HEK293T (cell line): ENCODE measurements at regions not wholly inside any gene's neighbourhood (a gene's known extent, or its start where the extent isn't known, plus 50 kb on each side); places are given as distances from the start of the nearest gene placed in this dataset.
A peak's percentile ranks its signal among the peaks of the same experiment; 100 is the strongest.
"Not testable (repeated sequence)": the region's sequence is repeated elsewhere in the genome, so short reads cannot be mapped to it uniquely, and the experiment has no call there.

Experiments
- CTCF ChIA-PET: fragments of 350-600 bp; formaldehyde crosslinking; extraction: SDS; loops from one replicate; lab custom pipeline; 2021; ENCODE audit warnings: antibody characterized with exemption, inconsistent platforms; lab: Yijun Ruan, JAX
- POLR2A ChIA-PET: fragments of 350-600 bp; formaldehyde crosslinking; extraction: SDS; loops from one replicate; lab custom pipeline; 2020; ENCODE audit warnings: antibody characterized with exemption, inconsistent platforms; lab: Yijun Ruan, JAX
- DNase-seq: peaks from one replicate; pipeline ENCODE4 v3.0.0; 2012; ENCODE audit warnings: mixed read lengths; ENCODE audit errors: extremely low spot score
- ARNT ChIP-seq: fragments of 450-650 bp; IDR thresholded peaks from 2 replicates; pipeline ENCODE4 v1.6.1; 2017; ENCODE audit warnings: mild to moderate bottlenecking
- BHLHE40 ChIP-seq: fragments of 450-650 bp; IDR thresholded peaks from 2 replicates; pipeline ENCODE4 v1.6.1; 2016; ENCODE audit warnings: mild to moderate bottlenecking, moderate library complexity, borderline replicate concordance
- CTBP1 ChIP-seq: fragments of 450-650 bp; IDR thresholded peaks from 2 replicates; pipeline ENCODE4 v1.6.1; 2016; ENCODE audit warnings: borderline replicate concordance
- ELF4 ChIP-seq: fragments of 450-650 bp; IDR thresholded peaks from 2 replicates; pipeline ENCODE4 v1.6.1; 2017; ENCODE audit warnings: antibody characterized with exemption
- FOXA1 ChIP-seq: fragments of 450-650 bp; IDR thresholded peaks from 2 replicates; pipeline ENCODE4 v1.6.1; 2016; ENCODE audit warnings: mild to moderate bottlenecking
- FOXK2 ChIP-seq: fragments of 450-650 bp; IDR thresholded peaks from 2 replicates; pipeline ENCODE4 v1.6.1; 2016; ENCODE audit warnings: mild to moderate bottlenecking
- FOXM1 ChIP-seq: fragments of 450-650 bp; IDR thresholded peaks from 2 replicates; pipeline ENCODE4 v1.6.1; 2017; ENCODE audit warnings: mild to moderate bottlenecking, borderline replicate concordance
- HDGF ChIP-seq: fragments of 450-650 bp; IDR thresholded peaks from 2 replicates; pipeline ENCODE4 v1.6.1; 2017; ENCODE audit warnings: antibody characterized with exemption, borderline replicate concordance
- L3MBTL2 ChIP-seq: fragments of 450-650 bp; conservative IDR thresholded peaks from 2 replicates; pipeline ENCODE4 v1.6.1; 2016; ENCODE audit warnings: mild to moderate bottlenecking
- LEF1 ChIP-seq: fragments of 450-650 bp; IDR thresholded peaks from 2 replicates; pipeline ENCODE4 v1.6.1; 2017; ENCODE audit warnings: mild to moderate bottlenecking, borderline replicate concordance
- NFRKB ChIP-seq: fragments of 450-650 bp; IDR thresholded peaks from 2 replicates; pipeline ENCODE4 v1.6.1; 2016; ENCODE audit warnings: mild to moderate bottlenecking, moderate library complexity
- PKNOX1 ChIP-seq: fragments of 450-650 bp; IDR thresholded peaks from 2 replicates; pipeline ENCODE4 v1.6.1; 2016
- SP1 ChIP-seq: fragments of 450-650 bp; IDR thresholded peaks from 2 replicates; pipeline ENCODE4 v1.6.1; 2017
- SUZ12 ChIP-seq: fragments of 450-650 bp; IDR thresholded peaks from 2 replicates; pipeline ENCODE4 v1.6.1; 2016; ENCODE audit warnings: mild to moderate bottlenecking
- TARDBP ChIP-seq: fragments of 450-650 bp; IDR thresholded peaks from 2 replicates; pipeline ENCODE4 v1.6.1; 2016
- ZNF384 ChIP-seq: fragments of 450-650 bp; IDR thresholded peaks from 2 replicates; pipeline ENCODE4 v1.6.1; 2016

DNA sequence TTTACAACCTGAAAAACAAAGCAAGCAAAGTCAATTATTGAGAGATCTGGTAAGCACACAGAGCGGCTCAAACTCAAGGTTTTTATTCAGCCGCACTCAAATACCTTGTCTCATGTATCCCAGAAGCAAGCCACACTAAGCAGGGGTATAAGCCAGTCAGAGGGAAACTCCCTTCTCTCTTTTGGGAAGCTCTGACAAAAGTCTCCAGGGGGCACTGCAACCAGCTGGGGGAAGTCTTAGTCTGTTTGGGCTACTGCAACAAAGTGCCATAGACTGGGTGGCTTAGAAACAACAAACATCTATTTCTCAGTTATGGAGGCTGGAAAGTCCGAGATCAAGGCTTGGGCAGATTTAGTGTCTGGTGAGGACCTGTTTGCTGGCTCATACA is 246.0 kb downstream of the ENC1 start:
- POLR2A ChIA-PET = interaction anchor here (3.3 kb wide), 1 partner anchor 246 kb away, joined by 12 read pairs; the partner anchor contains the start of gene ENC1
- CTCF ChIA-PET = interaction anchor here (0.6 to 2.1 kb wide), 3 partner anchors 225 to 247 kb away, joined by 3 to 8 read pairs (median 4); no protein-coding TSS in a partner anchor
- no peak for TF ChIP-seq FOXK2
- no peak for TF ChIP-seq SUZ12
- no peak for DNase-seq

DNA sequence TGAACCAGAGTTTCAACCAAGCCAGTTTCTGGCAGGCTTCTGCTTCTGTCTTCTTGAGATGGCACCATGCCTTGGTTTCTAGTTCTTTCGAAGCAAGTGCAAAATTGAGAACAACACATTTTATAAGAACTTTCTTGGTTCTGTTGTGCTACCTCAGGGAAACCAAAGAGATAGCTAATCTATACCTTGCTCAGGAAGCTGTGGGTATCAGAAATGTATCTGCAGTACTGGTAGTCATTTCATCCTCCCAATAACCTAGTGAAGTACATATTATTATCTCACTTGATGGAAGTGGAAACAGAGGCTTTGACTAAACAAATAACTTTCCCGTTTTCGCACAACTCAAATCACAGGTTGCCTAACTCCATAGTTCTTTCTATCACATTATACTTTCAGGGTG is 246.6 kb downstream of the ENC1 start:
- ChIA-PET CTCF (interaction anchor here (0.6 to 2.1 kb wide), 2 partner anchors 226 to 248 kb away, joined by 4 to 8 read pairs; no protein-coding TSS in a partner anchor), POLR2A (interaction anchor here (3.3 kb wide), 1 partner anchor 246 kb away, joined by 12 read pairs; the partner anchor contains the start of gene ENC1)
- TF ChIP-seq PKNOX1 (no peak), LEF1 (no peak), FOXM1 (no peak), ARNT (no peak), SP1 (no peak), TARDBP (no peak), ELF4 (no peak), L3MBTL2 (no peak)
- no peak for DNase-seq

DNA sequence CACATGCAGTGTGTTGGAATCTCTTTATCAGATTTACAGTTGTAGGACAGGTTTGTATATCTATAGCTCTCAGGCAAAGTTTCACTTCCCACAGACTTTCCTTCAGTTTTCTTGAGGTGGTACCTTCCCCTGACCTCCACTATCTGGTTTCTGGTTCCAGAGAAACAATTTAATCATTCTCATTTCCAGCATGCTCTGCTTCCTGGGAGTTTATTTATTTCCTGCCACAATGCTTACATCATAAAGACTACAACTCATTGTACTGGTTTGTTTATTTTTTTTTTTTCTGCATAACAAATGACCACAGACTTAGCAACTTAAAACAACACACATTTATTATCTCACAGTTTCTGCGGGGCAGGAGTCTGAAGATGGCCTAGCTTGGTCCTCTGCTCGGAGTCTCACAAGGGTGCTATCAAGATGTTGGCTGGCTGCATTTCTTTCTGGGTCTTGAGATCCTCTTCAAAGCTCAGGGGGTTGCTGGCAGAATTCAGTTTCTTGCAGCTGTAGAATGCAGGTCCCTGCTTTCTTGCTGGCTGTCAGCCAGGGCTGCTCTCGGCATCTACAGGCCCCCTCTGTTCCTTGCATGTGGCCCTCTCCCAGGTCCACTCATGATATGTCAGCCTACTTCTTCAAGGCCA is 247.7 kb downstream of the ENC1 start:
- TF ChIP-seq PKNOX1 (0 out of 2 replicates have a peak, but pooled peaks have one; percentile 2), SP1 (no peak)
- ChIA-PET POLR2A (interaction anchor here (3.3 kb wide), 1 partner anchor 247 kb away, joined by 12 read pairs; the partner anchor contains the start of gene ENC1), CTCF (no interaction called here)
- DNase-seq = no peak

DNA sequence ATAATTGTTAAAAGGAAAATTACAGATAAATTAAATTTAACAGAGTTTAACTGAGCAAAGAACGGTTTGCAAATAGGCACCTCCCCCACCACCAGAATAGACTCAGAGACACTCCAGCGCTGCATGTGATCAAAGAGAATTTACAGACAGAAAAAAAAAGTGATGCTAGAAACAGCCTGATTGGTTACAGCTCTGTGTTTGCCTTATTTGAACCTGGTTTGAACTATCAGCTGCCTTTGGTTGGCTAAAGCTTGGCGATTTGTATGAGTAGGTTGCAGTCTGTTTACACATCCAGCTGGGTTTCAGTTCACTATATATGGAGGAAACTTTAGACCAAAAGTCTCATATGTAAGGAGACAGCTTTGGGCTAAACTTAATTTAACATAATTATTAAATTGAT is 249.1 kb downstream of the ENC1 start:
- POLR2A ChIA-PET = interaction anchor here (0.6 kb wide), 1 partner anchor 248 kb away, joined by 3 read pairs; no protein-coding TSS in a partner anchor
- no peak for TF ChIP-seq SP1
- TF ChIP-seq SUZ12 = no peak
- no peak for TF ChIP-seq LEF1
- no peak for TF ChIP-seq BHLHE40
- TF ChIP-seq FOXA1 = no peak
- TF ChIP-seq FOXK2 = no peak
- no peak for TF ChIP-seq PKNOX1
- CTCF ChIA-PET = no interaction called here
- DNase-seq = no peak

DNA sequence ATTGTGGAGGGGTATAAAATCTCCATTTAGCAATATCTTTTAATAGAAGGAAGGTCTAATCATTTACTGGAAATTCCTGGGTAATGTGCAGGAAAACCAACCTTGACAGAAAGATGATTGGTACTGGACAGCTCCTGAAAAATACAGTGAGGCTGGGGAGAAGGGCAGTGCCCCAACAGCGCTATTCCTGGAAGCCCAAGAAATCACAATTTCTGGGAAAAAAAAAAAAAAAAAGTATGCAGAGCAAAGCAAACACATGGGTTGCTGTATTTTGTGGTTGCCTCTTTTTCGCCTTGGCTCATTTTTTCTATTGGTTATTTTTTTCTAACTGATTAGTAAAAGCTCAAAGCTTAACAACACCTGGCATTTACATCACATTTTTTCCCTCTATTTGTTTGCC is 249.7 kb downstream of the ENC1 start:
- TF ChIP-seq BHLHE40 (no peak), ELF4 (no peak), SUZ12 (no peak), FOXM1 (no peak), FOXA1 (no peak), L3MBTL2 (no peak), CTBP1 (no peak), ARNT (no peak), ZNF384 (no peak)
- no peak for DNase-seq
- ChIA-PET CTCF (no interaction called here), POLR2A (no interaction called here)

- ChIA-PET CTCF (no interaction called here), POLR2A (no interaction called here)
- no peak for DNase-seq
- TF ChIP-seq SUZ12 = no peak
- TF ChIP-seq ZNF384 = no peak
- TF ChIP-seq FOXA1 = no peak
- TF ChIP-seq HDGF = no peak
- no peak for TF ChIP-seq FOXM1
- no peak for TF ChIP-seq CTBP1
- no peak for TF ChIP-seq ARNT
- no peak for TF ChIP-seq SP1
- no peak for TF ChIP-seq FOXK2
Measured at GRCh38 chr5:74390306-74390637, 250.3 kb downstream of the ENC1 start.

GRCh38 chr5:74389531-74390305 is 250.8 kb downstream of the ENC1 start:
- DNase-seq = no peak
- POLR2A ChIA-PET = no interaction called here
- CTCF ChIA-PET = no interaction called here
- TF ChIP-seq L3MBTL2 (no peak), LEF1 (no peak), BHLHE40 (no peak), FOXM1 (no peak), PKNOX1 (no peak), SUZ12 (no peak), CTBP1 (no peak), FOXK2 (no peak), NFRKB (no peak), SP1 (no peak), TARDBP (no peak), FOXA1 (no peak), ARNT (no peak), ELF4 (no peak), HDGF (no peak), ZNF384 (no peak)

DNA sequence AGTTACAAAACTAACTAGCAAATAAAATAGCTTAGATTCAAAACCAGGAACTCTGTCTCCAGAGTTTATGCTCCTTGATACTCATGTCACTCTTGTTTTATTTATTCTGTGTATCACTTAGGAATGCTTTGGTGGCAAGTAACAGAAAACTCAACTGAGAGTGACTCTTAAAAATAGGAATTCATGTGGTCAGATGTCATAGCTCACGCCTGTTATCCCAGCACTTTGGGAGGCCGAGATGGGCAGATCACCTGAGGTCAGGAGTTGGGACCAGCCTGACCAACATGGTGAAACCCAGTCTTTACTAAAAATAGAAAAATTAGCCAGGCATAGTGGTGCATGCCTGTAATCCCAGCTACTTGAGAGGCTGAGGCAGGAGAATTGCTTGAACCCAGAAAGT is 252.1 kb downstream of the ENC1 start:
- POLR2A ChIA-PET, DNase-seq, CTCF ChIA-PET: not testable (repeated sequence)
